Neural progenitor cell (in vitro differentiated cells): ENCODE measurements at regions not wholly inside any gene's neighbourhood (a gene's known extent, or its start where the extent isn't known, plus 50 kb on each side); places are given as distances from the start of the nearest gene placed in this dataset.

ENCODE experiments used
- EZH2 ChIP-seq: fragments of 200-600 bp; sonication (generic); IDR thresholded peaks from 2 replicates; pipeline ENCODE4 v1.6.1; 2017; ENCODE audit warnings: antibody characterized with exemption, mild to moderate bottlenecking, moderate library complexity
- EZH2phosphoT487 ChIP-seq: fragments of 200-600 bp; sonication (generic); IDR thresholded peaks from 2 replicates; pipeline ENCODE4 v1.6.1; 2017; ENCODE audit warnings: antibody characterized with exemption
- TF ChIP-seq, protein P1 (sequence below): fragments of 200-600 bp; sonication (generic); IDR thresholded peaks from 2 replicates; pipeline ENCODE4 v1.5.1; 2017; ENCODE audit warnings: antibody characterized with exemption, mild to moderate bottlenecking

DNA sequence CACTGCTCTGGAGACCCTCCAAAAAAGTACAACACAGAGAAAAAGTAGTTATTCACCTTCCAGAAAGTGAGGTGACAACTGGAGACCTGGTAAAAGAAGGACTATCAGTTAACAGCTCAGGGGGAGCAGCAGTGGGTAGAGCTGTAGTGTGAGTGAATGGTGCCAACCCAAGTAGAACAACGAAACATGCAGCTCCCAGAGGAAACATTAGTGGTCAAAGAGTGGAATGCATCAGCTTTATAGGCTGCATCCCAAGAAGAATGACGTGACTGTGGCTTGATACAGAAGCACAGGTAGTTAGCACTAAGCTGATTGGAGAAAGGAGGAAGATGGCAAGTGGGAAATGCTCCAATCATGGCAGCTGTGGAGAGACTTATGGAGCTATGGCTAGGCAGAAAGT, 275.7 kb upstream of the CAMK1G start:
- TF ChIP-seq, protein P1, sequence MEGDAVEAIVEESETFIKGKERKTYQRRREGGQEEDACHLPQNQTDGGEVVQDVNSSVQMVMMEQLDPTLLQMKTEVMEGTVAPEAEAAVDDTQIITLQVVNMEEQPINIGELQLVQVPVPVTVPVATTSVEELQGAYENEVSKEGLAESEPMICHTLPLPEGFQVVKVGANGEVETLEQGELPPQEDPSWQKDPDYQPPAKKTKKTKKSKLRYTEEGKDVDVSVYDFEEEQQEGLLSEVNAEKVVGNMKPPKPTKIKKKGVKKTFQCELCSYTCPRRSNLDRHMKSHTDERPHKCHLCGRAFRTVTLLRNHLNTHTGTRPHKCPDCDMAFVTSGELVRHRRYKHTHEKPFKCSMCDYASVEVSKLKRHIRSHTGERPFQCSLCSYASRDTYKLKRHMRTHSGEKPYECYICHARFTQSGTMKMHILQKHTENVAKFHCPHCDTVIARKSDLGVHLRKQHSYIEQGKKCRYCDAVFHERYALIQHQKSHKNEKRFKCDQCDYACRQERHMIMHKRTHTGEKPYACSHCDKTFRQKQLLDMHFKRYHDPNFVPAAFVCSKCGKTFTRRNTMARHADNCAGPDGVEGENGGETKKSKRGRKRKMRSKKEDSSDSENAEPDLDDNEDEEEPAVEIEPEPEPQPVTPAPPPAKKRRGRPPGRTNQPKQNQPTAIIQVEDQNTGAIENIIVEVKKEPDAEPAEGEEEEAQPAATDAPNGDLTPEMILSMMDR = no peak
- no peak for TF ChIP-seq EZH2phosphoT487
- TF ChIP-seq EZH2 = no peak
